ENCODE measurements at regions not wholly inside any gene's neighbourhood (a gene's known extent, or its start where the extent isn't known, plus 50 kb on each side); places are given as distances from the start of the nearest gene placed in this dataset.

GRCh38 chr5:71771191-71771590 lies 52.1 kb downstream of the CARTPT start:
- no peaks in the 10 kb centered on the region for H3K36me3 ChIP-seq (ENCODE audit: control insufficient read depth in 2 of 2, insufficient read depth in 2 of 2, low read length in 1 of 2)
- 96% methylated on average over 2 of the region's 2 CpGs for WGBS

GRCh38 chr5:71778678-71779276 lies 59.7 kb downstream of the CARTPT start:
- 81% methylated on average over 4 of the region's 4 CpGs for WGBS

More at GRCh38 chr5:71771191-71771590, 52.1 kb downstream of the CARTPT start:
- H3K9me3 ChIP-seq (ENCODE audit: control insufficient read depth in 2 of 2, insufficient read depth in 1 of 2, low read length in 1 of 2), result no peaks in the 10 kb centered on the region
- DNase-seq (ENCODE audit: low read depth in 6 of 9, low spot score in 9 of 9), result no peak
- no peaks in the 10 kb centered on the region for H3K27me3 ChIP-seq (ENCODE audit: control insufficient read depth in 2 of 2, insufficient read depth in 1 of 2, low read length in 1 of 2)
- no peaks in the 10 kb centered on the region for H3K4me1 ChIP-seq (ENCODE audit: control insufficient read depth in 2 of 2, insufficient read depth in 2 of 2, low read length in 2 of 2)
- no peak overlapping the region for H3K4me3 ChIP-seq (ENCODE audit: low read length in 2 of 2)
- no peak overlapping the region for H3K27ac ChIP-seq (ENCODE audit: low read depth in 1 of 2, low read length in 1 of 2)

GRCh38 chr5:71780597-71780996 lies 61.5 kb downstream of the CARTPT start:
- Histone ChIP-seq H3K9me3 (ENCODE audit: control insufficient read depth in 2 of 2, insufficient read depth in 1 of 2, low read length in 1 of 2) (no peaks in the 10 kb centered on the region), H3K4me1 (ENCODE audit: control insufficient read depth in 2 of 2, insufficient read depth in 2 of 2, low read length in 2 of 2) (peaks cover 0 to 3% of the 10 kb centered on the region in 2 donors), H3K27me3 (ENCODE audit: control insufficient read depth in 2 of 2, insufficient read depth in 1 of 2, low read length in 1 of 2) (no peaks in the 10 kb centered on the region), H3K4me3 (ENCODE audit: low read length in 2 of 2) (no peak overlapping the region), H3K36me3 (ENCODE audit: control insufficient read depth in 2 of 2, insufficient read depth in 2 of 2, low read length in 1 of 2) (no peaks in the 10 kb centered on the region), H3K27ac (ENCODE audit: low read depth in 1 of 2, low read length in 1 of 2) (no peak overlapping the region)
- DNase-seq (ENCODE audit: low read depth in 6 of 9, low spot score in 9 of 9), result no peak
- 97% methylated on average over 6 of the region's 6 CpGs for WGBS

More at GRCh38 chr5:71778678-71779276, 59.7 kb downstream of the CARTPT start:
- no peak overlapping the region for H3K27ac ChIP-seq (ENCODE audit: low read depth in 1 of 2, low read length in 1 of 2)
- H3K36me3 ChIP-seq (ENCODE audit: control insufficient read depth in 2 of 2, insufficient read depth in 2 of 2, low read length in 1 of 2), result no peaks in the 10 kb centered on the region
- no peaks in the 10 kb centered on the region for H3K27me3 ChIP-seq (ENCODE audit: control insufficient read depth in 2 of 2, insufficient read depth in 1 of 2, low read length in 1 of 2)
- H3K4me1 ChIP-seq (ENCODE audit: control insufficient read depth in 2 of 2, insufficient read depth in 2 of 2, low read length in 2 of 2), result peaks cover 0 to 3% of the 10 kb centered on the region in 2 donors
- no peak overlapping the region for H3K4me3 ChIP-seq (ENCODE audit: low read length in 2 of 2)
- DNase-seq (ENCODE audit: low read depth in 6 of 9, low spot score in 9 of 9), result no peak
- no peaks in the 10 kb centered on the region for H3K9me3 ChIP-seq (ENCODE audit: control insufficient read depth in 2 of 2, insufficient read depth in 1 of 2, low read length in 1 of 2)

- Histone ChIP-seq H3K36me3 (ENCODE audit: control insufficient read depth in 2 of 2, insufficient read depth in 2 of 2, low read length in 1 of 2) (no peaks in the 10 kb centered on the region), H3K4me1 (ENCODE audit: control insufficient read depth in 2 of 2, insufficient read depth in 2 of 2, low read length in 2 of 2) (peaks cover 0 to 3% of the 10 kb centered on the region in 2 donors), H3K27me3 (ENCODE audit: control insufficient read depth in 2 of 2, insufficient read depth in 1 of 2, low read length in 1 of 2) (no peaks in the 10 kb centered on the region), H3K4me3 (ENCODE audit: low read length in 2 of 2) (no peak overlapping the region), H3K9me3 (ENCODE audit: control insufficient read depth in 2 of 2, insufficient read depth in 1 of 2, low read length in 1 of 2) (no peaks in the 10 kb centered on the region), H3K27ac (ENCODE audit: low read depth in 1 of 2, low read length in 1 of 2) (no peak overlapping the region)
- DNase-seq (ENCODE audit: low read depth in 6 of 9, low spot score in 9 of 9), result peak in 1 of 9 donors; percentile 7
- WGBS, result 91% methylated on average over 3 of the region's 3 CpGs
Observed at GRCh38 chr5:71782393-71782770, 63.3 kb downstream of the CARTPT start.

- 52% methylated on average over 27 of the region's 27 CpGs for WGBS
- DNase-seq (ENCODE audit: low read depth in 6 of 9, low spot score in 9 of 9), result peak in 6 of 9 donors; percentile 8 to 61 (median 24)
- H3K27ac ChIP-seq (ENCODE audit: low read depth in 1 of 2, low read length in 1 of 2), result no peak overlapping the region
- no peak overlapping the region for H3K4me3 ChIP-seq (ENCODE audit: low read length in 2 of 2)
- H3K36me3 ChIP-seq (ENCODE audit: control insufficient read depth in 2 of 2, insufficient read depth in 2 of 2, low read length in 1 of 2), result no peaks in the 10 kb centered on the region
- peaks cover 0 to 3% of the 10 kb centered on the region in 2 donors for H3K4me1 ChIP-seq (ENCODE audit: control insufficient read depth in 2 of 2, insufficient read depth in 2 of 2, low read length in 2 of 2)
- no peaks in the 10 kb centered on the region for H3K27me3 ChIP-seq (ENCODE audit: control insufficient read depth in 2 of 2, insufficient read depth in 1 of 2, low read length in 1 of 2)
- H3K9me3 ChIP-seq (ENCODE audit: control insufficient read depth in 2 of 2, insufficient read depth in 1 of 2, low read length in 1 of 2), result no peaks in the 10 kb centered on the region
Observed at GRCh38 chr5:71782771-71783770, 64.0 kb downstream of the CARTPT start.

- H3K27ac ChIP-seq (ENCODE audit: low read depth in 1 of 2, low read length in 1 of 2), result no peak overlapping the region
- WGBS, result 67% methylated on average over 6 of the region's 6 CpGs
- no peak for DNase-seq (ENCODE audit: low read depth in 6 of 9, low spot score in 9 of 9)
Observed at GRCh38 chr5:71783891-71784290, 64.8 kb downstream of the CARTPT start.

GRCh38 chr5:71786337-71787055 lies 67.4 kb downstream of the CARTPT start:
- no peak for DNase-seq (ENCODE audit: low read depth in 6 of 9, low spot score in 9 of 9)
- H3K9me3 ChIP-seq (ENCODE audit: control insufficient read depth in 2 of 2, insufficient read depth in 1 of 2, low read length in 1 of 2), result no peaks in the 10 kb centered on the region
- 89% methylated on average over 8 of the region's 8 CpGs for WGBS
- H3K4me3 ChIP-seq (ENCODE audit: low read length in 2 of 2), result no peak overlapping the region
- no peak overlapping the region for H3K27ac ChIP-seq (ENCODE audit: low read depth in 1 of 2, low read length in 1 of 2)
- H3K36me3 ChIP-seq (ENCODE audit: control insufficient read depth in 2 of 2, insufficient read depth in 2 of 2, low read length in 1 of 2), result no peaks in the 10 kb centered on the region
- H3K4me1 ChIP-seq (ENCODE audit: control insufficient read depth in 2 of 2, insufficient read depth in 2 of 2, low read length in 2 of 2), result peaks cover 0 to 3% of the 10 kb centered on the region in 2 donors
- no peaks in the 10 kb centered on the region for H3K27me3 ChIP-seq (ENCODE audit: control insufficient read depth in 2 of 2, insufficient read depth in 1 of 2, low read length in 1 of 2)

More at GRCh38 chr5:71783891-71784290, 64.8 kb downstream of the CARTPT start:
- no peak overlapping the region for H3K4me3 ChIP-seq (ENCODE audit: low read length in 2 of 2)
- H3K9me3 ChIP-seq (ENCODE audit: control insufficient read depth in 2 of 2, insufficient read depth in 1 of 2, low read length in 1 of 2), result no peaks in the 10 kb centered on the region
- no peaks in the 10 kb centered on the region for H3K27me3 ChIP-seq (ENCODE audit: control insufficient read depth in 2 of 2, insufficient read depth in 1 of 2, low read length in 1 of 2)
- peaks cover 0 to 3% of the 10 kb centered on the region in 2 donors for H3K4me1 ChIP-seq (ENCODE audit: control insufficient read depth in 2 of 2, insufficient read depth in 2 of 2, low read length in 2 of 2)
- no peaks in the 10 kb centered on the region for H3K36me3 ChIP-seq (ENCODE audit: control insufficient read depth in 2 of 2, insufficient read depth in 2 of 2, low read length in 1 of 2)

GRCh38 chr5:71788794-71789193 lies 69.7 kb downstream of the CARTPT start:
- Histone ChIP-seq H3K36me3 (ENCODE audit: control insufficient read depth in 2 of 2, insufficient read depth in 2 of 2, low read length in 1 of 2) (no peaks in the 10 kb centered on the region), H3K9me3 (ENCODE audit: control insufficient read depth in 2 of 2, insufficient read depth in 1 of 2, low read length in 1 of 2) (peaks cover 0 to 2% of the 10 kb centered on the region in 2 donors), H3K27ac (ENCODE audit: low read depth in 1 of 2, low read length in 1 of 2) (no peak overlapping the region), H3K4me3 (ENCODE audit: low read length in 2 of 2) (no peak overlapping the region), H3K4me1 (ENCODE audit: control insufficient read depth in 2 of 2, insufficient read depth in 2 of 2, low read length in 2 of 2) (no peaks in the 10 kb centered on the region), H3K27me3 (ENCODE audit: control insufficient read depth in 2 of 2, insufficient read depth in 1 of 2, low read length in 1 of 2) (no peaks in the 10 kb centered on the region)
- 94% methylated on average over 2 of the region's 2 CpGs for WGBS
- DNase-seq (ENCODE audit: low read depth in 6 of 9, low spot score in 9 of 9), result no peak

Data from thymus (tissue), 11 donors.